ENCODE measurements at regions not wholly inside any gene's neighbourhood (a gene's known extent, or its start where the extent isn't known, plus 50 kb on each side); places are given as distances from the start of the nearest gene placed in this dataset.
"Not testable (repeated sequence)": the region's sequence is repeated elsewhere in the genome, so short reads cannot be mapped to it uniquely, and the experiment has no call there.

DNA sequence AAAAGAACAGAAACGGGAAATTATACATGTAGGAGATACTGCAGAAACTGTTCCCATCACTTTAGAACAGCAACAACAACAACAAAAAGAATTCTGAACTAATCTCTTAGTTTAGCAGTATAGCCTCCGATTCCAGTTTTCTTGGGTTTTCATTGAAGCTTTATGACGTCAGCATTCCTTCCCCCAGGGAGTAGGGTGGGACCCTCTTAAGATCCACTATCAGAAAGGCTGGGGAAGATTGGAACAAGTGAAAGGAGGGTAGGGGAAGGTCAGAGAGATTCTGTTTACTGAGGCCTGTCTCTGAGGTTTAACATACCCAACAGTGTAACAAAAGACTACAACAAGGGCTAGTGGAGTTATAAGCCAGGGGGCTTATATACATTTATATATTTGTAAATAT lies 121.4 kb upstream of the OLFM3 start:
- no peak for ATAC-seq
- TF ChIP-seq ZNF8 (CRISPR knock-in tag; IDR thresholded peaks at IDR 0.05): no peak
- TF ChIP-seq TCF4 (CRISPR knock-in tag; IDR thresholded peaks at IDR 0.05; ENCODE audit: borderline replicate concordance): no peak
- no peak for TF ChIP-seq ZNF70 (CRISPR knock-in tag; IDR thresholded peaks at IDR 0.05)

GRCh38 chr1:102110586-102110985 lies 113.9 kb upstream of the OLFM3 start:
- TF ChIP-seq PPARA (CRISPR knock-in tag; IDR thresholded peaks at IDR 0.05; ENCODE audit: borderline replicate concordance) (no peak), TCF4 (CRISPR knock-in tag; IDR thresholded peaks at IDR 0.05; ENCODE audit: borderline replicate concordance) (no peak), CSRNP3 (CRISPR knock-in tag; IDR thresholded peaks at IDR 0.05) (no peak), TOX (CRISPR knock-in tag; IDR thresholded peaks at IDR 0.05; ENCODE audit: borderline replicate concordance) (no peak), ARNTL (CRISPR knock-in tag; IDR thresholded peaks at IDR 0.05; ENCODE audit: borderline replicate concordance, low read depth) (no peak), ZFP3 (CRISPR knock-in tag; IDR thresholded peaks at IDR 0.05) (no peak), OSR1 (CRISPR knock-in tag; IDR thresholded peaks at IDR 0.05) (no peak), TSHZ2 (CRISPR knock-in tag; IDR thresholded peaks at IDR 0.05) (no peak), ESRRG (CRISPR knock-in tag; IDR thresholded peaks at IDR 0.05) (no peak), ZC3H10 (CRISPR knock-in tag; IDR thresholded peaks at IDR 0.05) (no peak), ZNF565 (CRISPR knock-in tag; conservative IDR thresholded peaks at IDR 0.05; ENCODE audit: low read depth) (no peak), BACH2 (CRISPR knock-in tag; IDR thresholded peaks at IDR 0.05; ENCODE audit: borderline replicate concordance) (no peak), GLIS3 (CRISPR knock-in tag; IDR thresholded peaks at IDR 0.05) (no peak), ZNF70 (CRISPR knock-in tag; IDR thresholded peaks at IDR 0.05) (no peak), ZNF8 (CRISPR knock-in tag; IDR thresholded peaks at IDR 0.05) (no peak)
- ATAC-seq: no peak

DNA sequence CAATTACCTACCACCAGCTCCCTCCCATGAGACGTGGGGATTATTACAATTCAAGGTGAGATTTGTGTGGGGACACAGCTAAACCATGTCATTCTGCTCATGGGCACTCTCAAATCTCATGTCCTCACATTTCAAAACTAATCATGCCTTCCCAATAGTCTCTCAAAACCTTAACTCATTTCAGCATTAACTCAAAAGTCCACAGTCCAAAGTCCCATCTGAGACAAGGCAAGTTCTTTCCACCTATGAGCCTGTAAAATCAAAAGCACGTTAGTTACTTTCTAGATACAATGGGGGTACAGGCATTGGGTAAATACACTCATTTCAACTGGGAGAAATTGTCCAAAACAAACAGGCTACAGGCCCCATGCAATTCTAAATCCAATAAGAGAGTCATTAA lies 112.8 kb upstream of the OLFM3 start:
- not testable (repeated sequence) for ATAC-seq

GRCh38 chr1:102107441-102107840 lies 110.7 kb upstream of the OLFM3 start:
- TF ChIP-seq CSRNP3 (CRISPR knock-in tag; IDR thresholded peaks at IDR 0.05): no peak
- TF ChIP-seq SNAI2 (CRISPR knock-in tag; IDR thresholded peaks at IDR 0.05): no peak
- TF ChIP-seq POU6F1 (CRISPR knock-in tag; IDR thresholded peaks at IDR 0.05; ENCODE audit: borderline replicate concordance, low read depth): no peak
- TF ChIP-seq PPARA (CRISPR knock-in tag; IDR thresholded peaks at IDR 0.05; ENCODE audit: borderline replicate concordance): no peak
- TF ChIP-seq ZC3H10 (CRISPR knock-in tag; IDR thresholded peaks at IDR 0.05): no peak
- TF ChIP-seq ZNF8 (CRISPR knock-in tag; IDR thresholded peaks at IDR 0.05): no peak
- TF ChIP-seq BACH2 (CRISPR knock-in tag; IDR thresholded peaks at IDR 0.05; ENCODE audit: borderline replicate concordance): no peak
- TF ChIP-seq TCF4 (CRISPR knock-in tag; IDR thresholded peaks at IDR 0.05; ENCODE audit: borderline replicate concordance): no peak
- no peak for TF ChIP-seq ZNF565 (CRISPR knock-in tag; conservative IDR thresholded peaks at IDR 0.05; ENCODE audit: low read depth)
- no peak for TF ChIP-seq TSHZ2 (CRISPR knock-in tag; IDR thresholded peaks at IDR 0.05)
- TF ChIP-seq ISL1 (CRISPR knock-in tag; IDR thresholded peaks at IDR 0.05): no peak
- no peak for TF ChIP-seq ARNTL (CRISPR knock-in tag; IDR thresholded peaks at IDR 0.05; ENCODE audit: borderline replicate concordance, low read depth)
- no peak for TF ChIP-seq TOX (CRISPR knock-in tag; IDR thresholded peaks at IDR 0.05; ENCODE audit: borderline replicate concordance)
- no peak for ATAC-seq
